Neural progenitor cell (in vitro differentiated cells): ENCODE measurements at regions not wholly inside any gene's neighbourhood (a gene's known extent, or its start where the extent isn't known, plus 50 kb on each side); places are given as distances from the start of the nearest gene placed in this dataset.
"Not testable (repeated sequence)": the region's sequence is repeated elsewhere in the genome, so short reads cannot be mapped to it uniquely, and the experiment has no call there.

Experiments
- DNase-seq: peaks from one replicate; pipeline ENCODE4 v3.0.0-alpha.2; 2016; ENCODE audit warnings: low spot score
- H2AFZ ChIP-seq: fragments of 200-600 bp; sonication (generic); replicated peaks from 2 replicates; pipeline ENCODE4 v1.6.1; 2016; ENCODE audit warnings: antibody characterized with exemption
- H3F3A ChIP-seq: fragments of 200-600 bp; sonication (generic); 2 replicates; pipeline ENCODE4 v1.6.1; 2016; ENCODE audit warnings: antibody characterized with exemption, low read depth
- H3K27ac ChIP-seq: fragments of 200-600 bp; sonication (generic); 2 replicates; pipeline ENCODE4 v1.5.1; 2016; ENCODE audit warnings: mild to moderate bottlenecking
- H3K27me3 ChIP-seq: fragments of 200-600 bp; sonication (generic); 2 replicates; pipeline ENCODE4 v1.6.1; 2016; ENCODE audit warnings: mild to moderate bottlenecking, moderate library complexity
- H3K36me3 ChIP-seq: fragments of 200-600 bp; sonication (generic); 2 replicates; pipeline ENCODE4 v1.5.1; 2016
- H3K4me1 ChIP-seq: fragments of 200-600 bp; sonication (generic); 2 replicates; pipeline ENCODE4 v1.6.1; 2016; ENCODE audit warnings: mixed run types
- H3K4me2 ChIP-seq: fragments of 200-600 bp; sonication (generic); 2 replicates; pipeline ENCODE4 v1.6.1; 2016
- H3K4me3 ChIP-seq: fragments of 200-600 bp; sonication (generic); 2 replicates; pipeline ENCODE4 v1.5.1; 2016
- H3K79me2 ChIP-seq: fragments of 200-600 bp; sonication (generic); 2 replicates; pipeline ENCODE4 v1.6.1; 2016; ENCODE audit warnings: low read depth
- H3K9ac ChIP-seq: fragments of 200-600 bp; sonication (generic); 2 replicates; pipeline ENCODE4 v1.6.1; 2016
- H3K9me3 ChIP-seq: fragments of 200-600 bp; sonication (generic); 2 replicates; pipeline ENCODE4 v1.5.1; 2016; ENCODE audit warnings: low read depth
- H4K20me1 ChIP-seq: fragments of 200-600 bp; sonication (generic); 2 replicates; pipeline ENCODE4 v1.6.1; 2016; ENCODE audit warnings: low read depth
- H3K27ac Mint-ChIP-seq: 3 replicates; pipeline ENCODE4 v1.8.0; 2021; ENCODE audit warnings: mixed read lengths
- H3K27me3 Mint-ChIP-seq: 2 replicates; pipeline ENCODE4 v1.8.0; 2022; ENCODE audit warnings: low read depth, mild to moderate bottlenecking, inconsistent platforms, moderate library complexity, mixed read lengths; ENCODE audit not compliant: insufficient read depth
- H3K36me3 Mint-ChIP-seq: 3 replicates; pipeline ENCODE4 v1.8.0; 2021; ENCODE audit warnings: mixed read lengths
- H3K4me1 Mint-ChIP-seq: 3 replicates; pipeline ENCODE4 v1.8.0; 2021; ENCODE audit warnings: mixed read lengths
- H3K4me3 Mint-ChIP-seq: 3 replicates; pipeline ENCODE4 v1.8.0; 2021; ENCODE audit warnings: mild to moderate bottlenecking, moderate library complexity, mixed read lengths
- H3K9me3 Mint-ChIP-seq: 3 replicates; pipeline ENCODE4 v1.8.0; 2020; ENCODE audit warnings: mixed read lengths
- CTCF ChIP-seq: fragments of 200-600 bp; sonication (generic); IDR thresholded peaks from 2 replicates; pipeline ENCODE4 v1.5.1; 2017; ENCODE audit warnings: antibody characterized with exemption, mild to moderate bottlenecking
- EZH2 ChIP-seq: fragments of 200-600 bp; sonication (generic); IDR thresholded peaks from 2 replicates; pipeline ENCODE4 v1.6.1; 2017; ENCODE audit warnings: antibody characterized with exemption, mild to moderate bottlenecking, moderate library complexity
- EZH2phosphoT487 ChIP-seq: fragments of 200-600 bp; sonication (generic); IDR thresholded peaks from 2 replicates; pipeline ENCODE4 v1.6.1; 2017; ENCODE audit warnings: antibody characterized with exemption

- H3K36me3 ChIP-seq = no peaks in the 10 kb centered on the region
- H2AFZ ChIP-seq = no peak overlapping the region
- peaks cover 6% of the 10 kb centered on the region for H3K9me3 ChIP-seq
- H4K20me1 ChIP-seq = no peaks in the 10 kb centered on the region
- no peak overlapping the region for H3K27ac ChIP-seq
- H3K36me3 Mint-ChIP-seq = no peaks in the 10 kb centered on the region
- no peaks in the 10 kb centered on the region for H3K79me2 ChIP-seq
- no peak overlapping the region for H3K4me2 ChIP-seq
- no peak overlapping the region for H3K4me3 Mint-ChIP-seq
- no peaks in the 10 kb centered on the region for H3K4me1 Mint-ChIP-seq
- no peaks in the 10 kb centered on the region for H3F3A ChIP-seq
- H3K27ac Mint-ChIP-seq = no peak overlapping the region
- peaks cover 46% of the 10 kb centered on the region for H3K9me3 Mint-ChIP-seq
- DNase-seq = no peak
- no peak overlapping the region for H3K9ac ChIP-seq
- H3K27me3 ChIP-seq = no peaks in the 10 kb centered on the region
- no peaks in the 10 kb centered on the region for H3K4me1 ChIP-seq
- H3K4me3 ChIP-seq = no peak overlapping the region
- TF ChIP-seq EZH2 = no peak
- TF ChIP-seq CTCF = no peak
- TF ChIP-seq EZH2phosphoT487 = no peak
- peaks cover under 1% of the 10 kb centered on the region for H3K27me3 Mint-ChIP-seq
Measured at GRCh38 chr19:23557381-23557780, 129.6 kb downstream of the ZNF675 start.

DNA sequence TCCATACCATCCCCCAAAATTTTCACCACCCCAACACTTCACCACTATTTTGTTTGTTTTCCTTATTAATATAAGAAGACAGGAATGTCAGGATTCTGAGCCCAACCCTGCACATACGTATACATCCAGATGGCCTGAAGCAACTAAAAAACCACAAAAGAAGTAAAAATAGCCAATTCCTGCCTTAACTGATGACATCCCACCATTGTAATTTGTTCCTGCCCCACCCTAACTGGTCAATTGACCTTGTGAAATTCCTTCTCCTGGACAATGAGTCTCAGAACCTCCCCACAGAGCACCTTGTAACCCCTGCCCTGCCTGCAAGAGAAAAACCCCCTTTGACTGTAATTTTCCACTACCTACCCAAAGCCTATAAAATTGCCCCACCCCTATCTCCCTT, 132.5 kb downstream of the ZNF675 start:
- Histone ChIP-seq H3K4me3 (no peak overlapping the region), H3F3A (no peaks in the 10 kb centered on the region), H3K27ac (no peak overlapping the region), H3K4me2 (no peak overlapping the region), H4K20me1 (no peaks in the 10 kb centered on the region), H3K9ac (no peak overlapping the region), H3K4me1 (no peaks in the 10 kb centered on the region), H3K79me2 (no peaks in the 10 kb centered on the region), H3K27me3 (no peaks in the 10 kb centered on the region), H3K36me3 (no peaks in the 10 kb centered on the region), H3K9me3 (peaks cover 6% of the 10 kb centered on the region), H2AFZ (no peak overlapping the region)
- H3K36me3 Mint-ChIP-seq = peaks cover under 1% of the 10 kb centered on the region
- no peak for TF ChIP-seq EZH2
- TF ChIP-seq EZH2phosphoT487 = no peak
- TF ChIP-seq CTCF = no peak
- no peak for DNase-seq
- no peak overlapping the region for H3K27ac Mint-ChIP-seq
- peaks cover 42% of the 10 kb centered on the region for H3K9me3 Mint-ChIP-seq
- H3K4me3 Mint-ChIP-seq = no peak overlapping the region
- no peaks in the 10 kb centered on the region for H3K4me1 Mint-ChIP-seq
- peaks cover 3% of the 10 kb centered on the region for H3K27me3 Mint-ChIP-seq

- H3K27ac Mint-ChIP-seq, H3K4me3 Mint-ChIP-seq, H3K9me3 ChIP-seq, H3K36me3 ChIP-seq, H3K4me1 ChIP-seq, H4K20me1 ChIP-seq, H3K36me3 Mint-ChIP-seq, H3K79me2 ChIP-seq, H3K27me3 ChIP-seq, H3K9ac ChIP-seq, H3F3A ChIP-seq, H2AFZ ChIP-seq, H3K27ac ChIP-seq, H3K4me1 Mint-ChIP-seq, H3K27me3 Mint-ChIP-seq, H3K4me2 ChIP-seq, H3K4me3 ChIP-seq, DNase-seq: not testable (repeated sequence)
- peaks cover 37% of the 10 kb centered on the region for H3K9me3 Mint-ChIP-seq
Measured at GRCh38 chr19:23550102-23550501, 136.9 kb downstream of the ZNF675 start.

DNA sequence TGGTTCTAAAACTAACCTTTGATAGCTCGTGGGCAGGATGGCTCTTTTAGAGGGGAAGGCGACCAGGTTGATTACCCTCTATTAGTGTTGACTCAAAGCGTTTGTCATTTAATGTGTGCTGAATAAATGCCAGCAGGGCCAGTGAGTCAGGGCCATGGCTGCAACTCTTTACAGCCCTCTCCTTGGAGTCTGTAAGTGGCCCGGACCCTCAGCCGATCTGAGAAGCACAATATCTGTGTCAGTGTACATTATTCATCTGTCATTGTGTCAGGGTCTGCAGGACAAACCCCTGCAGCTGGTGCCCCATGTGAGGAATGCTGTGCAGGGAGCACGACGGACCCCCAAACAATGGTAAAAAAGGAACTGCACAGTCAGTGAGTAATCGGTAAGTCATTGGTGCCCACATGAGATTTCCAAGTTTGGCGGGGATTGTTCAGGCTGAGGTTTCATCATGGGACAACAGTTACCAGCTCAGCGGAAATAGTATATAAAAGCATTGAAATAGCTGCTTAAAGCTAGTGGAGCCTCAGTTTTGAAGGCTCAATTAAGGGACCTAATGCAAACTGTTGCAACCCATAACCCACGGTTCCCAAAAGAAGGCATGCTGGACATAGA, 139.1 kb downstream of the ZNF675 start:
- H4K20me1 ChIP-seq = no peaks in the 10 kb centered on the region
- no peak overlapping the region for H3K27ac Mint-ChIP-seq
- H3K4me3 ChIP-seq = no peak overlapping the region
- H3F3A ChIP-seq = no peaks in the 10 kb centered on the region
- no peaks in the 10 kb centered on the region for H3K79me2 ChIP-seq
- peaks cover 56% of the 10 kb centered on the region for H3K9me3 Mint-ChIP-seq
- H3K4me2 ChIP-seq = no peak overlapping the region
- peaks cover 2% of the 10 kb centered on the region for H3K36me3 Mint-ChIP-seq
- peaks cover 3% of the 10 kb centered on the region for H3K27me3 Mint-ChIP-seq
- H2AFZ ChIP-seq = no peak overlapping the region
- no peaks in the 10 kb centered on the region for H3K4me1 ChIP-seq
- H3K36me3 ChIP-seq = no peaks in the 10 kb centered on the region
- no peak overlapping the region for H3K27ac ChIP-seq
- TF ChIP-seq EZH2 (no peak), EZH2phosphoT487 (no peak), CTCF (no peak)
- H3K4me1 Mint-ChIP-seq = no peaks in the 10 kb centered on the region
- H3K9ac ChIP-seq = no peak overlapping the region
- no peaks in the 10 kb centered on the region for H3K27me3 ChIP-seq
- DNase-seq = no peak
- H3K9me3 ChIP-seq = no peaks in the 10 kb centered on the region
- H3K4me3 Mint-ChIP-seq = no peak overlapping the region
